K562 (cell line): ENCODE measurements at regions not wholly inside any gene's neighbourhood (a gene's known extent, or its start where the extent isn't known, plus 50 kb on each side); places are given as distances from the start of the nearest gene placed in this dataset.

ENCODE experiments used
- ATAC-seq: fragments of 200-7000 bp; cut with Tn5 transposase; 3 replicates; pipeline ENCODE4 v1.9.1; 2020; ENCODE audit warnings: moderate library complexity
- BruUV-seq: library from RNA; stranded (reverse); fragments of 400-500 nt; replicated peaks from 2 replicates; lab custom pipeline; 2021; lab: Mats Ljungman, UMichigan
- CTCF ChIA-PET: fragments of 300-600 bp; formaldehyde crosslinking; extraction: SDS; loops from one replicate; lab custom pipeline; 2021; ENCODE audit warnings: low intra/inter-chr PET ratio; lab: Yijun Ruan, JAX
- POLR2A ChIA-PET: fragments of 300-600, 350-650 bp; sonication (Branson Sonifier 250); formaldehyde crosslinking; extraction: SDS; loops from one replicate; lab custom pipeline; 2021; ENCODE audit warnings: antibody characterized with exemption, inconsistent platforms; lab: Yijun Ruan, JAX
- DNase-seq, 4 experiments: peaks; one replicate each; pipeline versions ENCODE4 v3.0.0 to v3.0.0-alpha.2; 2011 to 2018; ENCODE audit warnings: low spot score in 3 of 4, mixed read lengths in 3 of 4; ENCODE audit errors: extremely low read depth in 1 of 4
- FAIRE-seq: peaks from 2 replicates; lab custom pipeline; 2011; peaks lifted over from hg19 to GRCh38; lab: Jason Lieb, UNC
- H2AFZ ChIP-seq: 2 replicates; pipeline ENCODE4 v1.6.0; 2011; ENCODE audit warnings: low read depth, low read length, control low read depth, inconsistent platforms
- H3K27ac ChIP-seq: fragments of 200-600 bp; 3 replicates; pipeline ENCODE4 v1.8.0; 2011; ENCODE audit warnings: low read depth, mild to moderate bottlenecking, control low read depth, inconsistent platforms, low read length, moderate library complexity, mixed read lengths; ENCODE audit errors: extremely low read depth
- H3K27me3 ChIP-seq, 2 experiments: fragments of 300-600 bp in 1 of 2; 2 replicates in 1 of 2; 3 replicates in 1 of 2; pipeline versions ENCODE4 v1.6.0 to v1.8.0; 2011; ENCODE audit warnings: inconsistent platforms in 2 of 2, low read length in 2 of 2, mild to moderate bottlenecking in 1 of 2, mixed read lengths in 1 of 2, moderate library complexity in 1 of 2; ENCODE audit not compliant: control insufficient read depth in 2 of 2, insufficient read depth in 2 of 2
- H3K36me3 ChIP-seq: fragments of 300-600 bp; 3 replicates; pipeline ENCODE4 v1.8.0; 2011; ENCODE audit warnings: mild to moderate bottlenecking, low read length, inconsistent platforms; ENCODE audit not compliant: control insufficient read depth, insufficient read depth
- H3K4me1 ChIP-seq, 2 experiments: fragments of 200-600 bp in 1 of 2; replicated peaks in 1 of 2; 2 replicates in 1 of 2; 3 replicates in 1 of 2; pipeline versions ENCODE4 v1.5.1 to v1.8.0; 2011; ENCODE audit warnings: inconsistent platforms in 2 of 2, low read length in 2 of 2, mild to moderate bottlenecking in 1 of 2, mixed read lengths in 1 of 2, moderate library complexity in 1 of 2; ENCODE audit not compliant: control insufficient read depth in 2 of 2, insufficient read depth in 2 of 2
- H3K4me2 ChIP-seq: 2 replicates; pipeline ENCODE4 v1.6.1; 2011; ENCODE audit warnings: low read length, control low read depth, inconsistent platforms, mixed read lengths; ENCODE audit not compliant: insufficient read depth
- H3K4me3 ChIP-seq: fragments of 200-600 bp; sonication (generic), shearing (Covaris generic); 2 replicates; pipeline ENCODE4 v1.5.1; 2016; ENCODE audit warnings: control low read depth, inconsistent platforms
- H3K79me2 ChIP-seq: fragments of 200-600 bp; 3 replicates; pipeline ENCODE4 v1.8.0; 2011; ENCODE audit warnings: low read length, inconsistent platforms; ENCODE audit not compliant: control insufficient read depth, insufficient read depth
- H3K9ac ChIP-seq, 2 experiments: 2 replicates each; pipeline versions ENCODE4 v1.6.0 to v1.6.1; 2011; ENCODE audit warnings: low read depth in 2 of 2, low read length in 2 of 2, control low read depth in 1 of 2, inconsistent platforms in 1 of 2, mild to moderate bottlenecking in 1 of 2, mixed read lengths in 1 of 2; ENCODE audit not compliant: insufficient read depth in 1 of 2
- H3K9me1 ChIP-seq: one replicate; pipeline ENCODE4 v1.6.0; 2011; ENCODE audit warnings: inconsistent platforms, mild to moderate bottlenecking, low read length, moderate library complexity; ENCODE audit not compliant: control insufficient read depth, insufficient read depth
- H3K9me3 ChIP-seq: replicated peaks from 2 replicates; pipeline ENCODE4 v1.5.1; 2011; ENCODE audit warnings: low read depth, low read length, inconsistent platforms; ENCODE audit not compliant: control insufficient read depth, insufficient read depth
- H4K20me1 ChIP-seq: replicated peaks from 2 replicates; pipeline ENCODE4 v1.6.1; 2011; ENCODE audit warnings: low read length, inconsistent platforms, mixed read lengths; ENCODE audit not compliant: control insufficient read depth, insufficient read depth
- ATF4 ChIP-seq: fragments of 450-650 bp; formaldehyde crosslinking; IDR thresholded peaks from 2 replicates; pipeline ENCODE4 v1.4.0; 2022; ENCODE audit warnings: mild to moderate bottlenecking, moderate library complexity
- HNRNPK ChIP-seq: fragments of 200-400 bp; formaldehyde crosslinking; IDR thresholded peaks from one replicate; pipeline ENCODE4 v1.6.1; 2018; ENCODE audit warnings: mild to moderate bottlenecking, low read depth, low read length; ENCODE audit not compliant: poor library complexity, severe bottlenecking
- HOXB6 ChIP-seq: fragments of 250-450 bp; sonication (Bioruptor Pico); IDR thresholded peaks from 2 replicates; pipeline ENCODE4 v1.5.1; 2022; ENCODE audit warnings: mild to moderate bottlenecking, borderline replicate concordance
- SMARCA4 ChIP-seq: fragments of 450-650 bp; IDR thresholded peaks from 2 replicates; pipeline ENCODE4 v1.6.1; 2016
- TSHZ1 ChIP-seq: fragments of 250-450 bp; sonication (Bioruptor Pico); IDR thresholded peaks from 2 replicates; pipeline ENCODE4 v1.4.0; 2020; ENCODE audit warnings: mild to moderate bottlenecking, moderate library complexity
- USF1 ChIP-seq: sonication (generic); formaldehyde crosslinking; IDR thresholded peaks from 2 replicates; pipeline ENCODE4 v1.9.0; 2022; ENCODE audit warnings: mild to moderate bottlenecking, missing genetic modification reagents
- WGBS: fragments of 100-300 bp; shearing (Covaris generic); methylation state at CpG from one replicate; pipeline ENCODE4 v1.1.6; 2016; ENCODE audit warnings: low coverage, mixed read lengths; ENCODE audit not compliant: insufficient coverage; ENCODE audit errors: missing lambda C conversion rate; 5-methylcytosine and 5-hydroxymethylcytosine counted together
- in situ Hi-C: fragments of 300-500 bp; cut with MboI; formaldehyde crosslinking; loops from 4 replicates; pipeline ENCODE4 v1.15.0; 2018; ENCODE audit warnings: inconsistent platforms, mixed read lengths
- intact Hi-C: fragments of 100-400 bp; cut with micrococcal nuclease; formaldehyde crosslinking; loops from 2 replicates; pipeline ENCODE4 v1.14.2; 2022

- WGBS, result 0% methylated on average over 6 of the region's 6 CpGs
- Histone ChIP-seq H3K4me2 (no peak overlapping the region), H4K20me1 (no peaks in the 10 kb centered on the region), H3K9me3 (no peaks in the 10 kb centered on the region), H3K27ac (no peak overlapping the region), H3K79me2 (no peaks in the 10 kb centered on the region), H3K36me3 (no peaks in the 10 kb centered on the region), H3K27me3 (peaks cover 8 to 62% of the 10 kb centered on the region in 2 experiments), H3K9ac (no peak overlapping the region), H3K4me1 (peaks cover 0 to 4% of the 10 kb centered on the region in 2 experiments; a peak in 2 of 5 replicates), H3K4me3 (no peak overlapping the region), H2AFZ (no peak overlapping the region), H3K9me1 (no peaks in the 10 kb centered on the region)
- FAIRE-seq (no peak), ATAC-seq (no peak), DNase-seq (no peak)
- intact Hi-C loops, result no loop called here
- no TSS peak for BruUV-seq
- in situ Hi-C loops, result no loop called here
- ChIA-PET POLR2A (interaction anchor here (0.6 kb wide), 1 partner anchor 166 kb away, joined by 3 read pairs; no protein-coding TSS in a partner anchor), CTCF (no interaction called here)
- TF ChIP-seq SMARCA4 (no peak), HNRNPK (no peak), TSHZ1 (CRISPR knock-in tag) (no peak), USF1 (no peak), HOXB6 (no peak), ATF4 (CRISPR knock-in tag) (no peak)
Measured at GRCh38 chr2:445896-446295, 158.0 kb upstream of the ALKAL2 start.
